LoVo (cell line): ENCODE measurements at regions not wholly inside any gene's neighbourhood (a gene's known extent, or its start where the extent isn't known, plus 50 kb on each side); places are given as distances from the start of the nearest gene placed in this dataset.

Experiments
- DNase-seq: peaks from one replicate; pipeline ENCODE4 v3.0.0-alpha.2; 2016; ENCODE audit warnings: low spot score

- DNase-seq = no peak
Measured at GRCh38 chr10:120641695-120642094, 184.7 kb downstream of the PLPP4 start.

GRCh38 chr10:120643351-120643750, 186.3 kb downstream of the PLPP4 start:
- no peak for DNase-seq

- DNase-seq = no peak
Measured at GRCh38 chr10:120644556-120645410, 187.8 kb downstream of the PLPP4 start.

DNA sequence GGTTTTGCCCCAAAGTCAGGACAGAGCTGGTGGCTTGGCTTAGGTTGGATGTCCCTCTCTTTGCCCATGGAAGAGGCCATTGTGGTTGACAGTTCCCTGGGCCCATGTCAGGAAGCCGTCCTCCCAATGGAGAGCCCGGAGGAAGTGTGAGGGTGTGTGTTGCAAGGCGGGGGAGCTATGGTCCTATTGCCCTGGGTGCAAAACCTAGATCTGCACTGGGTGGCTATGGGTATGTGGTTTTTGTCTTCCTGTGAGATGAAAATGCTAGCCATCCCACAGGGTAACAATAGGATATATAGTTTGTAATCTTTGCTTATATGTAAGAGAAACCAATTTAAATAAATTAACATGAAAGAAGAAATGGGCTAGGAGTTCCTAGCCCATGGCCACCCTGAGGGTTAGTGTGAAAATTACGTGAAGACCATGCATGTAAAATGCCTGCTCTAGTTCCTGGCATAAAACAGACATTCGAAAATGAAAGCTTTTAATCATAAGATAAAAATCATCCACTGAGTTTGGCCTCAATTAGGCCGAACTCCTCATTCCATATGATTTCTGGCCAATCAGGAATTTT, 189.2 kb downstream of the PLPP4 start:
- DNase-seq = no peak

DNA sequence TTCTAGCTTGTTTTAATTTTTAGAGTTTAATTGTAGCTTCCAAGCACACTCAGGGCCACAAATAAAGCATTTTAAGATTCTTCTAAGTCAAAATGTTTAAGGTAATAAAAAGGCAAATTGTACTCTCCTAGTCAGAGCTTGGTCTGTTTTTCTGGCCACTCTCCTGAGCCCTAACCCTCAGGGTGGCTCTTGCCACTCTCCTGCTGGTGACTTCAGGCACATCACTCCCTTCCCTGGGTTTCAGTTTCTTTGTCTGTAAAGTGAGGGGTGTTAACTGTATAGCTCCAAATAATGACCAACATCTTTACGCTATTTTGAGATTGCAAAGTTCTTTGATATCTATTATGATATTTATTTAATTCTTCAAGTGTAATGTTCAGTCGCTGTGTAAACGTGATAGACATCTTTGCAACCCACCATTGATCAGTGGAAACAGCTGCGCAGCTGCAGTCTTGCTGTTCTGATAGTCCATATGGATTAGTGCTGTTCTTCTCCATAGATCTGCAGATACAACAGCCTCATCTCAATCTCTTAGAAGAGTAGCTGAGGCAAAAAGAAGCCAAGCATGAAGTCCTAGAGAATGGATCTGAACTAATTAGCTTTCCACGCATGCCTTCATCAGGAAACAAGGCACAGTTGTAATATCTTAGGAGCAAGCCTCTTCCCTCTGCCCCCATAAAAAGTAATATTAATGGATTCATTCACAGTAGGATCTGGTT, 189.9 kb downstream of the PLPP4 start:
- DNase-seq = no peak

DNA sequence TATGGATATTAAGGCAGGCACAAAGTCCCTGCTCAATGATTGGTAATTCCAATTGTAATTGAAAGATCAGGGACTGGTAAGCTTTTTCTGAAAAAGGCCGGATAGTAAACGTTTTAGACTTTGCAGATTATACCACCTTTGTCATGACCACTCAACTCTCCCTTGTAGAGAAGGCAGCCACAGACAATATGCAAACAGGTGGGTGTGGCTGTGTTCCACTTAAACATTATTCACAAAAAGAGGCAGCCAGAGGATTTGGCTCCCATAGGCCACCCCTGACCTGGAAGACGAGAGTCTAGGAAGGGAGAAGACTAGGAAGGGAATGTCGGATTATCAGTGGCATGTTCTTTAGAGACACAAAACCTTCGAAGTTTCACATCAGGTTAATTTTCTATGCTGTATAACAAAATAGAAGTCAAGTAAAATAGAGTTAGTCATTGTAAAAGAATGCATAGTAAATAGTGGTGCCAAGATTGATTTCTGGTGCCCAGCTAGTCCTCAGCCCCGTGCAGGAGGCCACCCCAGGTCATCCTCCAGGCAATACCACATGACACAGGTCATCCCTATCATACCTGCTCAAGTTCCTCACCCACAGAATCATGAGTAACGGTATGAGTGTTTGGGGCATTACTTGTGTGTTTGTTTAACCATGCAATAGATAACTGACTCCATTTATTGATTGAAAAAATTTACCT, 193.8 kb downstream of the PLPP4 start:
- DNase-seq = no peak

GRCh38 chr10:120656107-120656506, 195.1 kb upstream of the WDR11 start:
- DNase-seq = no peak

DNA sequence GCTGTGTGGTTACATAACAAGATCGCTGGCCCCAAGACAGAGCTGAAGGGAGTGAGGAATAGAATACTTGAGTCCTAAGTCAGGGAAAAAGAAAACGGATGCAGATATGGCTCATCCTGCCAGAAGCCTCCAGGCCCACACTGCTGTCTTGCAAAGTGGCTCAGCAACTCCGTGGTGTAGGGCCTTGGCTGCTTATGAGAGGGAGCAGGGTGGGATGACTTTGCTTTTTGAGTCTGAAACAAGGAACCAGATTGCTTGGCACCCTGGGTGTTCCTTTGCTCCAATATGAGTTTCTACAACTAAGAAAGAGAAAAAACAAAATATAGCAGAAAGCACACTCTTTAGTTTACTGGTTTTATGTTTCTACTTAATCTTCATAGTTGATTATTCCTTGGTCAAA, 193.8 kb upstream of the WDR11 start:
- DNase-seq = no peak

GRCh38 chr10:120658943-120659885, 191.9 kb upstream of the WDR11 start:
- DNase-seq = no peak

DNA sequence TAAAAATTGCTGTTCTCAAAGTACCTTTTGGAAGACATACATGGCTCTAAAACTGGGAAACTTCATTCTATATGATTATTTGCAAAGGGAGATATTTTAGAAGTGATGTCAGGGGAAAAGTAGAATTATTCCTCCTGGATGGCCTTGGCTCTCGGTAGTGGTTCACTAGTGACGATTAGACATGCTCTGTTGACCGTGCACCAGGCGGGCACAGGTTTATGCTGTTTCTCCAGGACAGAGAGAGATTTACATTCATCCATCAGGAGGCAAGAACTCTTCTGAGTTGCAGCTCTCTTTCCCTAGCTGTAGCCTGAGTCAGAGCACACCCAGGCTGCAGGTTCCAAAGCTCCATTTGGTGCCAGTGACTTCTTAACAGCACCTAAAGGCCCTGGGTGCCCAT, 184.9 kb upstream of the WDR11 start:
- no peak for DNase-seq

GRCh38 chr10:120667276-120667675, 183.9 kb upstream of the WDR11 start:
- DNase-seq = no peak

DNA sequence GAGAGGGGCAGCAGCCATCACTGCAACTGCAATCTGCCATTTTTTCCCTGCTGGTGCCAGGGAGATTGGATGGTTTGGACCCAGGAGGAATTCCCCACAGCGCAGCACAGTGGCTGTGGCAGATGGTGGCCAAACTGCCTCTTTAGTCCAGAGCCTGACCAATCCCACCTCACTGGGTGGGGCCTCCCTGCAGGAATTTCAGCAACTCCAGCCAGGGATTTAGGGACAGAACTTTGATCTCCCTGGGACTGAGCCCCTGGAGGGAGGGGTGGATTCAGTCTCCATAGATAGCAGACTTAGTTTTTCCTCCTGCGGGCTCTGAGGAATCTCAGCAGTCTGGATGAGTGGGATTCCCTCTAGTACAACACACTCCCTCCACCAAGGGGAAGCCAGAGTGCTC, 179.7 kb upstream of the WDR11 start:
- DNase-seq = no peak

DNA sequence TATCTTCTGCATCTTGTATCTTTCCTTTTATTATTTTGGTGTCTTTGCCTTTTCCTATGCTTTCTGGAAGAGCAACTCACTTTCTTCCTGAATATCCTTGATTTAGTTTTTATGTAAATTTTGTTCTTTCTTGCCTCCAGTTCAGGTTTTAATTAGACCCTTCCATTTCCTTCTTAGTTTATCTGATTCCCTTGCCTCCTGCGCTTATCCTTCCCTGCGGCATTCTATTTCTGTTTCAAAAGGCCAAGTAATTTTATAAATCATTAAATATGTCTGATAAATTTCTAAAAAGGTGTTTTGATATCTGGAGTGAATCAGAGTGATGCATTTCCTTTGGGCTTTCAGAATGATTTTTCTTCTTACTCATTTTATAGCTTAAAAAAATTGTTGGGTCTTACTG, 167.7 kb upstream of the WDR11 start:
- DNase-seq = no peak

DNA sequence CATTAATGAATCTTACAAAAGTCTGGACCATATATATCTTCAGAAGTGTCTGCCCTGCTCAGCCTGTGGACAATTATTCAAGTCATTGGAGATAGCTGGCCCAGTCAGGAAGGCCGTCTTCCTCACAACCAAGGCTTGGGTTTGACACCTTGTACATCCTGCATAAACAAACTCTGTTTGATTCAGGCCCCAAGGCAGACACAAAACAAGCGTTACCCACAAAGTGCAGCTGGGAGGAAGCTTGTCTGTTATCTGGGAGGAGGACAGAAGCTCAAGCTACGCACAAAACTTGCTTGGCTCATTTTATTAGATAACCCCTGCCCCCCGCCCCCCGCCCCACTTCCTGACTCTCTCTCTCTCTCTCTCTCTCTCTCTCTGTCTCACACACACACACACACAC, 166.9 kb upstream of the WDR11 start:
- no peak for DNase-seq

- no peak for DNase-seq
Measured at GRCh38 chr10:120685136-120685535, 166.0 kb upstream of the WDR11 start.

DNA sequence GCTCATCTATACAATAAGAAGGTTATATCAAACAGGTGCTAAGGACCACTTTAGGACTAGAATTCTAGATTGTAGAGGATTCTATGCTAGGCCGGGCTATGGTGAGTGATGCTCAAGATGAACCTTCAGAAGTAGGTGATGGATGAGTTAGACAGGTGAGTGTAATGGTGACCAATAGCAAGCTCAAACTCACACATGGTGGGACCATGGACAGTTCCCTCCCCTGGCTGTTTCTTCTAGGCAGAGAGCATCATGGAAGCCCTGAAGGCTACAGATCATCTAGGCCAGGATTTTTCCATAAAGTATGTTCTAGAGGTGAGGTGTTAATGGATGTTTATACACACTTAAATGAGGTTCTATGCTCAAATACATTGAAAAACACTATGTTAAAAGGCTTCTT, 162.2 kb upstream of the WDR11 start:
- no peak for DNase-seq

- DNase-seq = no peak
Measured at GRCh38 chr10:120689777-120690529, 161.2 kb upstream of the WDR11 start.

GRCh38 chr10:120691625-120692024, 159.5 kb upstream of the WDR11 start:
- DNase-seq = no peak

DNA sequence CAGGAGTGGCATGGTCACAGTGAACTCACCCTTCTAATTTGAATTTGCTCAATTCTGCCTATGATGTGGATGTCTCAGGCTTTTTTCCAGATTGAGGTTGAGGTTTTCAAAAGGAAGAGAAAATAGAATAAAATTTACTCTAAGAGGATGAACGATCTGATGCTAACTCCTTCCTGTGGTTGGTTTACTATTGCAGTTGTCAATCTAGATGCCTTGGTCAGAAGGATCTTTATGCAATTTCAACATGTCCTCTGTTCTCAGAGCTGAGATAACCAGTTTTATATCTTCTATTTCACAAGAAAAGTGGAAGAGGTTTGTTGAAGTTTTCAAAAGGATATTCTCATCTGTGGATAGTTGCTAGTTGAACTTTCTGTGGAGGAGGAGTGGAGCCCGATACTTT, 150.7 kb upstream of the WDR11 start:
- no peak for DNase-seq

DNA sequence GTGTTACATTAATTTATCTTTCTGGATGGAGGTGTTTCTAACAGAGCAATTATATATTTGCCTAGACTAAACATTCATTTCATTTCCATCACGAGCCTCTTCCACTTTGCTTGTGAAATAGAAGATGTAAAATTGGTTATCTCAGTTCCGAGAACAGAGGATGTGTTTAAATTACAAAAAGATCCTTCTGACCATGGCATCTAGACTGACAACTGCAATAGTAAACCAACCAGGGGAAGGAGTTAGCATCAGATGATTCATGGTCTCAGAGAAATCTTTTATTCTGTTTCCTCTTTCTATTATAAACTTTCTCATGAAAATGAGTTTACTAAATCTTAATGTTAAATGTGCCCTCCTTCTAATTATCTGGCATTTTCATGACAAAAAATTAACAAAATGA, 149.8 kb upstream of the WDR11 start:
- DNase-seq = no peak

GRCh38 chr10:120702032-120702431, 149.1 kb upstream of the WDR11 start:
- no peak for DNase-seq
